GM19240 (cell line): ENCODE measurements at regions not wholly inside any gene's neighbourhood (a gene's known extent, or its start where the extent isn't known, plus 50 kb on each side); places are given as distances from the start of the nearest gene placed in this dataset.
"Not testable (repeated sequence)": the region's sequence is repeated elsewhere in the genome, so short reads cannot be mapped to it uniquely, and the experiment has no call there.

Source experiments
- DNase-seq: peaks from one replicate; pipeline ENCODE4 v3.0.0; 2011; ENCODE audit warnings: low spot score; ENCODE audit not compliant: insufficient read length

GRCh38 chr1:187947359-187947758 lies 1118.6 kb downstream of the PLA2G4A start:
- DNase-seq = no peak

GRCh38 chr1:187948170-187948794 lies 1119.5 kb downstream of the PLA2G4A start:
- DNase-seq = no peak

- DNase-seq = no peak
These were observed 1120.8 kb downstream of the PLA2G4A start for GRCh38 chr1:187949567-187949966.

- no peak for DNase-seq
These were observed 1123.1 kb downstream of the PLA2G4A start for GRCh38 chr1:187951817-187952216.

- DNase-seq = no peak
These were observed 1123.7 kb downstream of the PLA2G4A start for GRCh38 chr1:187952446-187952845.

- no peak for DNase-seq
These were observed 1128.2 kb downstream of the PLA2G4A start for GRCh38 chr1:187956975-187957374.

- no peak for DNase-seq
These were observed 1129.5 kb downstream of the PLA2G4A start for GRCh38 chr1:187958207-187958606.

- DNase-seq = no peak
These were observed 1130.3 kb downstream of the PLA2G4A start for GRCh38 chr1:187959062-187959461.

GRCh38 chr1:187960125-187960638 lies 1131.4 kb downstream of the PLA2G4A start:
- DNase-seq = no peak

GRCh38 chr1:187961895-187962294 lies 1133.1 kb downstream of the PLA2G4A start:
- DNase-seq = no peak

- no peak for DNase-seq
These were observed 1143.1 kb downstream of the PLA2G4A start for GRCh38 chr1:187971851-187972250.

- DNase-seq = no peak
These were observed 1148.5 kb downstream of the PLA2G4A start for GRCh38 chr1:187977298-187977697.

GRCh38 chr1:187985145-187985896 lies 1156.6 kb downstream of the PLA2G4A start:
- no peak for DNase-seq

GRCh38 chr1:187985897-187986654 lies 1157.3 kb downstream of the PLA2G4A start:
- DNase-seq = no peak

- no peak for DNase-seq
These were observed 1158.6 kb downstream of the PLA2G4A start for GRCh38 chr1:187987236-187987776.

- no peak for DNase-seq
These were observed 1163.2 kb downstream of the PLA2G4A start for GRCh38 chr1:187991944-187992343.

GRCh38 chr1:187996780-187997179 lies 1168.0 kb downstream of the PLA2G4A start:
- no peak for DNase-seq

GRCh38 chr1:187999973-188000372 lies 1171.2 kb downstream of the PLA2G4A start:
- no peak for DNase-seq

GRCh38 chr1:188003687-188004086 lies 1174.9 kb downstream of the PLA2G4A start:
- DNase-seq = not testable (repeated sequence)

- no peak for DNase-seq
These were observed 1176.1 kb downstream of the PLA2G4A start for GRCh38 chr1:188004849-188005248.

GRCh38 chr1:188006354-188006753 lies 1177.6 kb downstream of the PLA2G4A start:
- DNase-seq = no peak
